Stimulated activated naive B cell treated with anti-CD40 and anti-IgM and Interleukin-4, amounts not matched to agents 10 μg/mL and 1 μg/mL and 100 μg/mL, for 72 hours (primary cell): ENCODE measurements at regions not wholly inside any gene's neighbourhood (a gene's known extent, or its start where the extent isn't known, plus 50 kb on each side); places are given as distances from the start of the nearest gene placed in this dataset.
A peak's percentile ranks its signal among the peaks of the same experiment; 100 is the strongest.

Source experiments
- ATAC-seq, 2 donors: fragments of 150-1000 bp; cut with Tn5 transposase; replicated peaks; 2 replicates each; pipeline ENCODE4 v1.10.0; 2021; ENCODE audit warnings: moderate library complexity in 1 of 2
- DNase-seq: peaks from one replicate; pipeline ENCODE4 v3.0.0; 2021
- H3K27ac Mint-ChIP-seq: one replicate; pipeline ENCODE4 v1.8.0; 2022; ENCODE audit warnings: mild to moderate bottlenecking, mixed read lengths
- H3K27me3 Mint-ChIP-seq, 2 donors: one replicate each; pipeline ENCODE4 v1.8.0; 2022; ENCODE audit warnings: mixed read lengths in 2 of 2
- H3K36me3 Mint-ChIP-seq, 2 donors: one replicate each; pipeline ENCODE4 v1.8.0; 2022; ENCODE audit warnings: mixed read lengths in 2 of 2, mild to moderate bottlenecking in 1 of 2
- H3K4me1 Mint-ChIP-seq, 2 donors: one replicate each; pipeline ENCODE4 v1.8.0; 2022; ENCODE audit warnings: mixed read lengths in 2 of 2, mild to moderate bottlenecking in 1 of 2
- H3K4me3 Mint-ChIP-seq, 2 donors: one replicate each; pipeline ENCODE4 v1.8.0; 2022; ENCODE audit warnings: mild to moderate bottlenecking in 2 of 2, mixed read lengths in 2 of 2, moderate library complexity in 1 of 2
- H3K9me3 Mint-ChIP-seq, 2 donors: one replicate each; pipeline ENCODE4 v1.8.0; 2022; ENCODE audit warnings: mixed read lengths in 2 of 2, mild to moderate bottlenecking in 1 of 2

GRCh38 chr13:48902368-48902767 lies 73.3 kb upstream of the FNDC3A start:
- ATAC-seq (no peak), DNase-seq (no peak)
- H3K4me1 Mint-ChIP-seq, result no peaks in the 10 kb centered on the region
- H3K27ac Mint-ChIP-seq, result no peak overlapping the region
- peaks cover 9 to 25% of the 10 kb centered on the region in 2 donors for H3K27me3 Mint-ChIP-seq
- no peaks in the 10 kb centered on the region for H3K9me3 Mint-ChIP-seq
- no peak overlapping the region for H3K4me3 Mint-ChIP-seq
- H3K36me3 Mint-ChIP-seq, result no peaks in the 10 kb centered on the region

GRCh38 chr13:48904668-48905290 lies 70.9 kb upstream of the FNDC3A start:
- DNase-seq (no peak), ATAC-seq (no peak)
- H3K9me3 Mint-ChIP-seq, result no peaks in the 10 kb centered on the region
- H3K36me3 Mint-ChIP-seq, result no peaks in the 10 kb centered on the region
- H3K27ac Mint-ChIP-seq, result no peak overlapping the region
- H3K4me3 Mint-ChIP-seq, result no peak overlapping the region
- no peaks in the 10 kb centered on the region for H3K4me1 Mint-ChIP-seq
- H3K27me3 Mint-ChIP-seq, result peaks cover 4 to 13% of the 10 kb centered on the region in 2 donors

- Mint-ChIP-seq H3K27me3 (peaks cover 0 to 7% of the 10 kb centered on the region in 2 donors), H3K36me3 (no peaks in the 10 kb centered on the region), H3K4me1 (no peaks in the 10 kb centered on the region), H3K4me3 (no peak overlapping the region), H3K9me3 (no peaks in the 10 kb centered on the region), H3K27ac (no peak overlapping the region)
- no peak for ATAC-seq
- no peak for DNase-seq
Measured at GRCh38 chr13:48906200-48906599, 69.5 kb upstream of the FNDC3A start.

- Mint-ChIP-seq H3K27me3 (peaks cover 0 to 7% of the 10 kb centered on the region in 2 donors), H3K9me3 (no peaks in the 10 kb centered on the region)
Measured at GRCh38 chr13:48908381-48909055, 67.2 kb upstream of the FNDC3A start.

GRCh38 chr13:48909056-48909389 lies 66.7 kb upstream of the FNDC3A start:
- Mint-ChIP-seq H3K27me3 (peaks cover 0 to 7% of the 10 kb centered on the region in 2 donors), H3K4me3 (no peak overlapping the region), H3K4me1 (no peaks in the 10 kb centered on the region), H3K27ac (no peak overlapping the region), H3K9me3 (no peaks in the 10 kb centered on the region), H3K36me3 (no peaks in the 10 kb centered on the region)
- no peak for ATAC-seq
- no peak for DNase-seq

More at GRCh38 chr13:48908381-48909055, 67.2 kb upstream of the FNDC3A start:
- H3K36me3 Mint-ChIP-seq, result no peaks in the 10 kb centered on the region
- ATAC-seq (no peak), DNase-seq (no peak)
- H3K27ac Mint-ChIP-seq, result no peak overlapping the region
- H3K4me1 Mint-ChIP-seq, result no peaks in the 10 kb centered on the region
- H3K4me3 Mint-ChIP-seq, result no peak overlapping the region

- DNase-seq, result no peak
- peaks cover 0 to 2% of the 10 kb centered on the region in 2 donors for H3K9me3 Mint-ChIP-seq
- no peak for ATAC-seq
- H3K36me3 Mint-ChIP-seq, result no peaks in the 10 kb centered on the region
- H3K4me1 Mint-ChIP-seq, result no peaks in the 10 kb centered on the region
- peaks cover 6 to 8% of the 10 kb centered on the region in 2 donors for H3K27me3 Mint-ChIP-seq
- H3K27ac Mint-ChIP-seq, result no peak overlapping the region
- H3K4me3 Mint-ChIP-seq, result no peak overlapping the region
Measured at GRCh38 chr13:48910686-48911085, 65.0 kb upstream of the FNDC3A start.

GRCh38 chr13:48919751-48920150 lies 56.0 kb upstream of the FNDC3A start:
- Mint-ChIP-seq H3K36me3 (no peaks in the 10 kb centered on the region), H3K27ac (no peak overlapping the region), H3K9me3 (peaks cover 0 to 5% of the 10 kb centered on the region in 2 donors), H3K4me3 (no peak overlapping the region), H3K27me3 (peaks cover 15 to 16% of the 10 kb centered on the region in 2 donors), H3K4me1 (peaks cover 0 to 10% of the 10 kb centered on the region in 2 donors)
- ATAC-seq (no peak), DNase-seq (no peak)

- ATAC-seq (no peak), DNase-seq (no peak)
- no peaks in the 10 kb centered on the region for H3K36me3 Mint-ChIP-seq
- H3K9me3 Mint-ChIP-seq, result peaks cover 0 to 2% of the 10 kb centered on the region in 2 donors
- peaks cover 0 to 10% of the 10 kb centered on the region in 2 donors for H3K4me1 Mint-ChIP-seq
- peaks cover 9 to 12% of the 10 kb centered on the region in 2 donors for H3K27me3 Mint-ChIP-seq
- H3K27ac Mint-ChIP-seq, result no peak overlapping the region
- H3K4me3 Mint-ChIP-seq, result no peak overlapping the region
Measured at GRCh38 chr13:48920730-48921129, 55.0 kb upstream of the FNDC3A start.

GRCh38 chr13:48923376-48923775 lies 52.3 kb upstream of the FNDC3A start:
- DNase-seq (no peak), ATAC-seq (peak in 1 of 2 donors; percentile 31)
- H3K4me1 Mint-ChIP-seq, result peaks cover 0 to 6% of the 10 kb centered on the region in 2 donors
- peaks cover 4 to 12% of the 10 kb centered on the region in 2 donors for H3K27me3 Mint-ChIP-seq
- no peaks in the 10 kb centered on the region for H3K36me3 Mint-ChIP-seq
- no peak overlapping the region for H3K4me3 Mint-ChIP-seq
- H3K9me3 Mint-ChIP-seq, result no peaks in the 10 kb centered on the region
- no peak overlapping the region for H3K27ac Mint-ChIP-seq

GRCh38 chr13:48925001-48925400 lies 50.7 kb upstream of the FNDC3A start:
- no peaks in the 10 kb centered on the region for H3K36me3 Mint-ChIP-seq
- H3K27me3 Mint-ChIP-seq, result peaks cover 0 to 4% of the 10 kb centered on the region in 2 donors
- ATAC-seq (no peak), DNase-seq (no peak)
- H3K9me3 Mint-ChIP-seq, result no peaks in the 10 kb centered on the region
- H3K4me3 Mint-ChIP-seq, result no peak overlapping the region
- no peak overlapping the region for H3K27ac Mint-ChIP-seq
- H3K4me1 Mint-ChIP-seq, result no peaks in the 10 kb centered on the region
